Smooth muscle cell (in vitro differentiated cells): ENCODE measurements at regions not wholly inside any gene's neighbourhood (a gene's known extent, or its start where the extent isn't known, plus 50 kb on each side); places are given as distances from the start of the nearest gene placed in this dataset.

Experiments used
- DNase-seq: peaks from one replicate; lab custom pipeline; 2025; ENCODE audit not compliant: unreplicated experiment; lab: John Stamatoyannopoulos, UW
- H2AFZ ChIP-seq: fragments of 200-600 bp; sonication (generic); 2 replicates; pipeline ENCODE4 v1.6.0; 2016; ENCODE audit warnings: antibody characterized with exemption, low read depth, mild to moderate bottlenecking
- H3F3A ChIP-seq: fragments of 200-600 bp; sonication (generic); 2 replicates; pipeline ENCODE4 v1.6.0; 2017; ENCODE audit warnings: antibody characterized with exemption, low read depth
- H3K27ac ChIP-seq: fragments of 200-600 bp; sonication (generic); 2 replicates; pipeline ENCODE4 v1.5.1; 2016; ENCODE audit warnings: low read depth, mild to moderate bottlenecking
- H3K27me3 ChIP-seq: fragments of 200-600 bp; sonication (generic); 2 replicates; pipeline ENCODE4 v1.6.1; 2016; ENCODE audit warnings: low read depth, mild to moderate bottlenecking
- H3K36me3 ChIP-seq: fragments of 200-600 bp; sonication (generic); 2 replicates; pipeline ENCODE4 v1.5.1; 2016; ENCODE audit warnings: low read depth
- H3K4me1 ChIP-seq: fragments of 200-600 bp; sonication (generic); 2 replicates; pipeline ENCODE4 v1.5.1; 2016; ENCODE audit warnings: low read depth
- H3K4me2 ChIP-seq: fragments of 200-600 bp; sonication (generic); 2 replicates; pipeline ENCODE4 v1.6.0; 2016; ENCODE audit warnings: mild to moderate bottlenecking
- H3K4me3 ChIP-seq: fragments of 200-600 bp; sonication (generic); 2 replicates; pipeline ENCODE4 v1.5.1; 2016; ENCODE audit warnings: mild to moderate bottlenecking
- H3K79me2 ChIP-seq: fragments of 200-600 bp; sonication (generic); 2 replicates; pipeline ENCODE4 v1.6.0; 2016; ENCODE audit warnings: low read depth, mild to moderate bottlenecking
- H3K9ac ChIP-seq: fragments of 200-600 bp; sonication (generic); 2 replicates; pipeline ENCODE4 v1.6.0; 2016; ENCODE audit warnings: low read depth
- H3K9me3 ChIP-seq: fragments of 200-600 bp; sonication (generic); replicated peaks from 2 replicates; pipeline ENCODE4 v1.5.1; 2016; ENCODE audit warnings: low read depth
- H4K20me1 ChIP-seq: fragments of 200-600 bp; sonication (generic); 2 replicates; pipeline ENCODE4 v1.6.0; 2016; ENCODE audit warnings: low read depth
- WGBS: methylation state at CpG from one replicate; pipeline ENCODE4 v1.1.7; 2016; ENCODE audit warnings: low lambda C conversion rate; 5-methylcytosine and 5-hydroxymethylcytosine counted together
- TF ChIP-seq, protein P1 (sequence below): fragments of 200-600 bp; sonication (generic); IDR thresholded peaks from 2 replicates; pipeline ENCODE4 v1.5.1; 2017; ENCODE audit warnings: borderline replicate concordance, mild to moderate bottlenecking, antibody characterized with exemption; ENCODE audit not compliant: insufficient read depth, poor library complexity, severe bottlenecking

DNA sequence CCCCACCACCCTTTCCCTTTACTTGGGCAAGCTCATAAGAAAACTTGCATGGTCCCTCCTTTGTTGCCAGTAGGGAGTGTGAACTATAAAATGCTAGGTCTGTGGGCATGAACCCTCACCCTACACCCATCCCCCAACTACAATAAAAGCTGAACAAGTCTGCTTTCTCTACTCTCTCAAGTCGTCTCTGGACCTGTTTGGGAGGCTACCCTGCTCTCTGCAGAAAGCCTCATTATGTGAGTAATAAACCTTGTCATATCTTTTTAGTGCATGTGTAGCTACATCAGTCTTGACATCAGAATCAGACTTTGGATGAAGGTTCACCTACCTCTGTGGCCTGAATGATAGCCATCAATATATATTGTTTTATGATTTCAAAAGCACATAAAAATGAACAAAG lies 155.4 kb upstream of the FAM241A start:
- Histone ChIP-seq H4K20me1 (no peaks in the 10 kb centered on the region), H2AFZ (no peak overlapping the region), H3F3A (peaks cover 10% of the 10 kb centered on the region), H3K4me1 (peaks cover 8% of the 10 kb centered on the region), H3K79me2 (no peaks in the 10 kb centered on the region), H3K4me3 (no peak overlapping the region), H3K9me3 (no peaks in the 10 kb centered on the region), H3K27me3 (no peaks in the 10 kb centered on the region), H3K4me2 (no peak overlapping the region), H3K27ac (no peak overlapping the region), H3K9ac (no peak overlapping the region), H3K36me3 (no peaks in the 10 kb centered on the region)
- no peak for DNase-seq
- TF ChIP-seq, protein P1, sequence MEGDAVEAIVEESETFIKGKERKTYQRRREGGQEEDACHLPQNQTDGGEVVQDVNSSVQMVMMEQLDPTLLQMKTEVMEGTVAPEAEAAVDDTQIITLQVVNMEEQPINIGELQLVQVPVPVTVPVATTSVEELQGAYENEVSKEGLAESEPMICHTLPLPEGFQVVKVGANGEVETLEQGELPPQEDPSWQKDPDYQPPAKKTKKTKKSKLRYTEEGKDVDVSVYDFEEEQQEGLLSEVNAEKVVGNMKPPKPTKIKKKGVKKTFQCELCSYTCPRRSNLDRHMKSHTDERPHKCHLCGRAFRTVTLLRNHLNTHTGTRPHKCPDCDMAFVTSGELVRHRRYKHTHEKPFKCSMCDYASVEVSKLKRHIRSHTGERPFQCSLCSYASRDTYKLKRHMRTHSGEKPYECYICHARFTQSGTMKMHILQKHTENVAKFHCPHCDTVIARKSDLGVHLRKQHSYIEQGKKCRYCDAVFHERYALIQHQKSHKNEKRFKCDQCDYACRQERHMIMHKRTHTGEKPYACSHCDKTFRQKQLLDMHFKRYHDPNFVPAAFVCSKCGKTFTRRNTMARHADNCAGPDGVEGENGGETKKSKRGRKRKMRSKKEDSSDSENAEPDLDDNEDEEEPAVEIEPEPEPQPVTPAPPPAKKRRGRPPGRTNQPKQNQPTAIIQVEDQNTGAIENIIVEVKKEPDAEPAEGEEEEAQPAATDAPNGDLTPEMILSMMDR: no peak
- WGBS: 20% methylated on average over 1 of the region's 1 CpG

GRCh38 chr4:111991163-111991562 lies 154.1 kb upstream of the FAM241A start:
- Histone ChIP-seq H3K36me3 (no peaks in the 10 kb centered on the region), H3K27me3 (no peaks in the 10 kb centered on the region), H3K4me2 (peak overlapping the region; percentile 67), H3K27ac (peak overlapping the region; percentile 64), H4K20me1 (no peaks in the 10 kb centered on the region), H3F3A (peaks cover 10% of the 10 kb centered on the region), H3K9me3 (no peaks in the 10 kb centered on the region), H2AFZ (peak overlapping the region; percentile 53), H3K9ac (no peak overlapping the region), H3K4me1 (peaks cover 8% of the 10 kb centered on the region), H3K79me2 (no peaks in the 10 kb centered on the region), H3K4me3 (no peak overlapping the region)
- TF ChIP-seq, protein P1: no peak
- no peak for DNase-seq
- WGBS: 74% methylated on average over 3 of the region's 3 CpGs

GRCh38 chr4:111991797-111992196 lies 153.5 kb upstream of the FAM241A start:
- TF ChIP-seq, protein P1: no peak

DNA sequence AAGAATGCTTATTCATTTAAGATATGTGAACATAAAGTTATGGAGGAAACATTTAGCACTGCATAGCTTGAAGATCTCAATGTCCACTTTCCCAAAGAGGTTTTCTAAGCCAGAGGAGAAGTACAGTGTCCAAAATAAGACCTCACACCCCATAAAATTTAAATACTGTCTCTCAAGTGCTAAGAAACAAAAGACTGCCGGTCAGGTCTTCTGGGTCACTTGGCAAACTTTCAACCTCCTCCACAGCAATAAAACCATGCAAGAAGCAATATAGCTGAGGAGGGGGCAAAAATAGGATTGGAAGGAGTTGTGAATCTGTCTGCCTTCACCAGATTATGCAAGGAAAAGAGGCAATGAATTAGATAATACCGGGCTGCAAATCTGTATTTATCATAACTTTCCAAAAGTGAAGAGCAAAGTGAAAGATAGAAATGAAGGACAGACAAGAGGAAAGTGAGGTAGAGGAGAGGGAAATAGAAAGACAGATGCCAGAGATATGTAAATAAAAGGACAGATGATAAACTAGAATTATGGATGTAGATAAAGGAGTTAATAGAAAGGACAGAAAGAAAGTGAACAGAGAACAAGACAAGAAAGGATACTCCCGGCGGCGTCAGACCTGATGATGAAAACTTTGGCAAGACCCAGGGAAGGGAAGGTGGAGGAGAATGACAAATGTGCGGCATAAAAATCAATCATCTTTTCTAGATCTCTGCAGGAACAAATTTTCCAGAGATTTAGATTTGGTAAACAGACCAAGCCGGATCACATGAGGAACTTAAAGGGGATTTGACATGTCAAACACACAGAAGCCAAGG lies 152.7 kb upstream of the FAM241A start:
- WGBS: 57% methylated on average over 7 of the region's 7 CpGs
- peaks cover 10% of the 10 kb centered on the region for H3F3A ChIP-seq
- peaks cover 8% of the 10 kb centered on the region for H3K4me1 ChIP-seq
- no peak overlapping the region for H3K4me3 ChIP-seq
- H2AFZ ChIP-seq: peak overlapping the region; percentile 41
- no peaks in the 10 kb centered on the region for H3K9me3 ChIP-seq
- DNase-seq: no peak
- peak overlapping the region; percentile 67 for H3K4me2 ChIP-seq
- H3K27ac ChIP-seq: peak overlapping the region; percentile 64
- H3K79me2 ChIP-seq: no peaks in the 10 kb centered on the region
- no peaks in the 10 kb centered on the region for H4K20me1 ChIP-seq
- no peak overlapping the region for H3K9ac ChIP-seq
- no peaks in the 10 kb centered on the region for H3K27me3 ChIP-seq
- no peaks in the 10 kb centered on the region for H3K36me3 ChIP-seq
- TF ChIP-seq, protein P1: no peak

More at GRCh38 chr4:111991797-111992196, 153.5 kb upstream of the FAM241A start:
- Histone ChIP-seq H3K36me3 (no peaks in the 10 kb centered on the region), H3K4me1 (peaks cover 8% of the 10 kb centered on the region), H3K9me3 (no peaks in the 10 kb centered on the region), H2AFZ (peak overlapping the region; percentile 53), H3K27me3 (no peaks in the 10 kb centered on the region), H3K79me2 (no peaks in the 10 kb centered on the region), H3K27ac (peak overlapping the region; percentile 64), H3K4me2 (peak overlapping the region; percentile 67), H3K9ac (no peak overlapping the region), H3F3A (peaks cover 10% of the 10 kb centered on the region), H4K20me1 (no peaks in the 10 kb centered on the region), H3K4me3 (no peak overlapping the region)
- WGBS: 12% methylated on average over 3 of the region's 3 CpGs
- no peak for DNase-seq
